IPS-11a (cell line): ENCODE measurements at regions not wholly inside any gene's neighbourhood (a gene's known extent, or its start where the extent isn't known, plus 50 kb on each side); places are given as distances from the start of the nearest gene placed in this dataset.

Source experiments
- H3K4me3 ChIP-seq: one replicate; pipeline ENCODE4 v1.5.1; 2013; ENCODE audit warnings: low read depth, low read length, control low read depth

DNA sequence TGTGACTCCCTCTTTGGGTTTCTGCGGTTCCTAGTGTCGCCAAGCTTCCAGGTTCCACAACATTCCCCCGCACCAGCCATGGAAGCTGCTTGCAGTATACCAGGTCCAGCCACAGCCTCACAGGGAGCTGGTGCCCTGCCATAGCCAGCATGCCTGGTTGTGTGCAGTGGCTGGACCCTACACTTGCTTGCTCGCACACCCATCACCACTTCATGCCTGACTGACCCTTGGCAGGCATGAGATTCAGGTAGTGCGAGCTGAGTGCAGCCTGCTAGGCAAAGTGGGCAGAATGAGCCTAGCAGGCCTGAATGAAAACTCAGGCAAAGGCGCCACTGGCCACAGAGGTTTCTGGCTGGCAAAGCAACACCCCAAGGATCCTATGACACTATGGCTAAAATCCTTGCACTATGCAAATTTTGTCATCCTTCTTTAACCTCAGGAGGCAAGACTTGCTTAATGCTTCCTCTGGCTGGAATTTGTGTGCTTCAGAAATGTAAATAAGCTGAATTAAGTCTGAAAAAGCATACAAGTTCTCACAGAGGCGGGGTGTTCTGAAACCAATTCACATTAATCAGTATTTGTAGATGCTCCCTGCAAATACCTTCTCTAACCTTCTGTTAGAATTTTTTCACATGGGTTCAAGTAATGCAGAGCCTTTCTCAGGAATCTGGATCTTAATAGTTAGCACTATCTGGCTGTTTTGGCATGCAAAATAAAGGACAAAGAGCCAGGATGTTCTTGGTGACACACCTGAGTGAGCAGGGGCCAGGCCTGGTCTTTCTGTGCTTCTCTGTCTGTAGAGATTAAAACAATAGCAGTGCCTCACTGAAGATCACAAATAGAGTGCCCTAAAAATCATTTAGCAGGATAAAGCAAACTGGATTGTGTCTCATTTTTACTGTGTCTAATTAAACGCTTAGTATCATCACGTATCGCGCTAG, 256.9 kb downstream of the GPATCH2 start:
- no peak overlapping the region for H3K4me3 ChIP-seq

DNA sequence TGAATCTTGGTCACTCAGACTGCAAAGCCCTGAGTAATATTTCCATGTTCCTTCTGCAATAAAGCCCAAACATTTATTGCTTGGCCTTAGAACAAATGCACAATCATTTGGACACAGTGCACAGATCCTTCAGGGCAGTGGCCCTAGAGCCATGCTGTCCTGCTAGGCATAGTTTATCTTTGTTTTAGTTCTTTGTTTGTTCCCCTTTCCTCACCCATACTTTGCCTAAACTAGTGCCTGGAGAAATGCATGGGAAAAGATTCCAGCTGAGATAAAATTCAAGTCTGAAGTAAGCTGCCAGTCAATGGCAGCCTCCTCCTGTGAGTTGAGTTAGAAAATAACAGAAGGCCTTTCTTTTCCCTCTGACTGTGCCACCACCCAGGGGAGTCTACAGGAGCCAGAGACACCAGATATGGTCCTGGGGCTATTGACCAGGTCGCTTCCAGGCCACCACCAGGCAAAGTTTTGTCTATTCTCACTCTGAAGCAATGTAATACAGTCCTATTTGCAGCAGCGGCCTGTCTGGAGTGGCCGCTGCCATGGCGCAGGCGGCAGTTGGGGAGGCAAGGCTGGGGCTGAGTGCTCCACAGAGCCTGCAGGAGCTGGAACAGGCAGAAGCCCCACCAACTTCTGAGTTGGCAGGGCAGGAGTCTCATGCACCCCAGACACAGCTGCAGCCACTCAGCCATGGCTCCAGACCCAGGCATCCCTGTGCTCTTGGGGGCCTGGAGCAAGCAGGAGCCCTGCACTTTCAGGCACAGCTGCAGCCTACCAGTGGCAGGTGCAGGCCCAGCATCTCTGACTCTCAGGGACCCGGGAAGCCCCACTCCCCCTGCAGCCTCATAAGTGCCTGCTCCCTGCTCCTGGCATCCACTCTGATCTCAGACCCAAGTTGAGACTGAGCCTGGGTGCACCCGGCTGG, 258.6 kb downstream of the GPATCH2 start:
- no peak overlapping the region for H3K4me3 ChIP-seq

GRCh38 chr1:217370757-217371156, 260.1 kb downstream of the GPATCH2 start:
- H3K4me3 ChIP-seq = no peak overlapping the region

- no peak overlapping the region for H3K4me3 ChIP-seq
These were observed 260.8 kb downstream of the GPATCH2 start for GRCh38 chr1:217369996-217370551.

DNA sequence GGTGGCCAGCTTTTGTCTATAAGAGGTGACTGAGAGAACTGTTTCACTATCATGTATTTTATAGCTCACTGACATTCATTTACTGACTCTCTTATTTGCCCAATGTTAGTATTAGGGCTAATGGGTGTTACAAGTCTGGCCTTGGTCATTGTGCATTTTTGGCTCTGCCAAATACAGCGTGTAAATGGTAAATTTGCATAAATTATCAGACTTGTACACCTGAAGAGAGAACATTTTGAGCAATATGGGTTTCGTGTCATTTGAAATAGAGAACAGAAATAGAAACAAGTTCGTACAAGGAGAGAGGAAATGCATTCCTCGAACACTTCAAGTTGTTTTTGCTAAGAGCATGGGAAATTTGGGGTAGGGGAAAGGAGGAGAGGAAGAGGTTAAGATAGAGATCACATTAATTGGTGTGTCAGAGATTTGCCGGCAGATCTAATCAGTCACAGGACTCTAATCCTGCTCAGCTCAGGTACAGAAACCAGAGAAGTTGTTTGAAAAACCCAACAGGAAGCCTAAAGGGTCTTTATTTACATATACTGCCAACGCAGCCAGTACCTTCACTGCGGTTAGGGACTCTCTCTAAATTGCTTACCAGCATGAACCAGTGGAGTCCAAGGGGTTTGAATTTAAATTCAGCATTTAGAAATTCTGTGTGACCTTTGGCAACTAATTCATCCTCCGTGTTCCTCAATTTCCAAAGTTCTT, 261.5 kb downstream of the GPATCH2 start:
- no peak overlapping the region for H3K4me3 ChIP-seq

GRCh38 chr1:217364220-217364619, 266.7 kb downstream of the GPATCH2 start:
- no peak overlapping the region for H3K4me3 ChIP-seq

- H3K4me3 ChIP-seq = no peak overlapping the region
These were observed 267.6 kb downstream of the GPATCH2 start for GRCh38 chr1:217363319-217363718.

DNA sequence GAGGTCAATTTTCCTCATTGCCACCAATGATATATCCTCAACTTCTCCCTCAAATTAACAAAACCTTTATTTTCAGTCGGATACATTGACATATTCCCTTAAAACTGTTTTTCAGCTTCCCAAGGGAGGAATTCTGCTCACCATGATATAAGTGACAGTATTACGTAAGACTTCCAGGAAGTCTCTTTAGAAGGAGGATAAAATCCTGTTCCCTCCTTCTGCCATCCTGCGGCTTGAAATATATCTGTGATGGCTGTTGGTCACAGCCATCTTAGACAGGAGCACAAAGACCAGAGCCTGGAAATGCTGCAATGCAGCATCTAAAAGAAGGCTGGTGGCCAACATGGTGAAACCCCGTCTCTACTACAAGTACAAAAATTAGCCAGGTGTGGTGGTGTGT, 270.4 kb downstream of the GPATCH2 start:
- H3K4me3 ChIP-seq = no peak overlapping the region

DNA sequence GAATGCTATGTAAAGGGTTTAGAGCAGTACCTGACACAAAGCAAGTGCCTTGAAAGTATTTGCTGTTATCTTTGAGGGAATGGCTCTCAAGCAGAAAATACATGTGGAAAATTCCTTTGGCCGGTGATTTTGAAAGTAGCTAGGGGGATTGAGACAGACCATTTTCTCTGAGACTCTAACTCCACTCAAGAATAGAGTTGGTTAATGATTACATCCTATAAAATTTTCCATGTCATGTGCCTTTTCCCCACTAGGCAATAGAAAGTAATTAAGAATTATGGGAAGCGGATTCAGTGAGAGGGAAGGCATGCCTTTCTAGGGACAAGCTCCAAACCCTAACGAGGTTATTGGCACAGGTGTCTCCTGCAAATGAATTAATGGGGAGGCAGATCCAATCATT, 276.0 kb downstream of the GPATCH2 start:
- no peak overlapping the region for H3K4me3 ChIP-seq

DNA sequence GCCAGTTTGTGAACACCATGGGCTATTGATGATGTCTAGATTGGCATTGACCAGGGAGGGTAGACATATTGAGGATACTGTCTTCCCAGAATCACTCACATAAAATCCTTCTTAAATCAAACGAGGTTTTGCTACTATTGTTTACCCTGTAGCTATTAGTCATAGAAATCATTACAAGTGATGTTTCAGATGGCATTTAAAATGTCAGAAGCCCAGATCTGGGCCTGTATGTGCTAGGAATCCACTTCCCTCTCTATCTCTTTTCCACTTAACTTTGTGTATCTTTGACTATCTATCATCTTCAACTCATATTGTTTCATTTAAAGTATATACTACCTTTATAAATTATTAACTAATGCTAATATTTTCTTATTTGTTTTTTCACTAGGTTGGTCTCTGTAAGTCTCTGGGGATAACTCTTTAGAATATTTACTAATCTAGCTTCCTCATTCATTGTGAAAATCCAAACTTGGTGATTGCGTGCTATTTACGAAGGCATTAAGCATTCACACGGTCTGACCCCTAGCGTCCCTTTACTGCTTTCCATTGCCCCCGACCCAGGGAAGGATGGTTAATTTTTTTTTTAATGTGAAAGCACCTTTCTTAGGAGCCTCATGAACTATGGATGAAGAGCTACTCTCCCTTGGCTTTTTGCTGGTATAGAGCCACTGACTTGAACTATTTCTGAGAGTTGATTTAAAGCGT, 281.8 kb downstream of the GPATCH2 start:
- H3K4me3 ChIP-seq = no peak overlapping the region

DNA sequence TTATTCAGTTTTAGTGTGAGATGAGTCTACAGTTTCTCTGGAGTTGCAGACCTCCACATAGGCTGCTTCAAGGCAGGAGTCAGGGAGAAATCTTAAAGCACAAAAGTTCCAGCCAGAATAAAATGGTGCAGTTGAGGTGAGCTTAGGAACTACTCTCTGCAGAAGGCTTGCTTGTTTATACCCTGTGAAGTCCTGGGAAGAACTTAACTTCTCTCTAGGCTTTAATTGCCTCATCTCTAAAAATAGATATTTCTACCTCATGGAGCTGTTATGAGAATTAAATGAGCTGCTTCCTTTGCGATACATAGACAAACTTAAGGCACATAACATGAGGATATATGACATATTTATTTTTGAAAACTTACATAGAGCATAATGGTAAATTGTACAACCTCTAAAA, 286.2 kb downstream of the GPATCH2 start:
- H3K4me3 ChIP-seq = no peak overlapping the region

DNA sequence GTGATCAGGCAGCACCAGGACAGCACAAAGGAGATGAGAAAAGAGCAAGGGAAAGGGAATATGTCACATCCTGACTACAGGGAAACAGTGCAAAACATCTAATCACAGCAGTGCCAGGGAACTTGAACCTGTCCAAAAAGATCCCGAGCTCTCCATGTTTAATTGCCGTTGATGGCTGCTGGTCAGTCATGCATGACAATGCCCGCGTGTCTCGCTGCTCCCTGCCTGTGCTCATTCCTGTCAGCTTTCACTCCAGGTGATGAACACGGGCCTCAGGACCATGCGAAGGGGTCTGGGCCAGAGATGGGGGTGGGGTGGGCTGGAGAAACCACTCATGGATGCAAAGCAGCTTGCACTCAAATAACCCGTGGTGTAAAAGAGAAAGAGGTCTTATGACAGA, 287.0 kb downstream of the GPATCH2 start:
- no peak overlapping the region for H3K4me3 ChIP-seq

DNA sequence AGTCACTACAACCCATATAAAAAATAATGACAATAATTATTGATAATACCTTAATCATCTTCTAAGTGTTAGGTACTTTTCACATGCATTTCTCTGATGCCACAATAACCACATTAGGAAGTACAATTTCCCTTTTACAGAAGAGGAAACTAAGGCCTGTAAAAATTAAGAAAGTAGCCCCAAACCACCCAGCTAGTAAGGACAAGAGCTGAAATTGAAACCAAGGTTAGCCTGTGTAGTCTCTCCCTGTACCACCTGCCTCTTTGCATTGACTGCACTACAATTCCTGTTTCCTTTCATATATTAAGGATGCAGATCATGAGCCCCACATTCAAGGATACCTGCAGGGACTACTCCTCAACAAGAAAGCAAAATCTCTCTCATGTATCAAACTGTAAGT, 288.8 kb downstream of the GPATCH2 start:
- H3K4me3 ChIP-seq = no peak overlapping the region

GRCh38 chr1:217336724-217337123, 294.2 kb downstream of the GPATCH2 start:
- H3K4me3 ChIP-seq = no peak overlapping the region

DNA sequence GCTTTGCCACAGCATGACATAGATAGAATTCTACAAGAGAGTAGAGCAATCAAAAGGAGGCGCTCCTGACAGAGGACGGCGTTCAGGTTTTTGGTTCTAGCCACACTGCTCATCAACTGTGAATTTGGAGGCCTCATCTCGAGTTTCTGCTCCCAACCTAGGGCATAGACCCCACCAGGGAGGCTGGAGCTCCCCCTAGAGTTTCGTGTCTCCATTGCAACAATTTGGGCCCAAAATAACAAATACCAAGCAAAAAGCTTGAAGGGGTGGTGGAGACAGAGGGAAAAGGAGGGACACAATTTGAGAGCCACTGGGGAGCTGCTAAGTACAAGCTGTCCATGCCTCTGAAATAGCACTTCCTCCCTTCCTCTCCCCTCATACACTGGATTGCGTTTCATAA, 297.0 kb downstream of the GPATCH2 start:
- H3K4me3 ChIP-seq = no peak overlapping the region

DNA sequence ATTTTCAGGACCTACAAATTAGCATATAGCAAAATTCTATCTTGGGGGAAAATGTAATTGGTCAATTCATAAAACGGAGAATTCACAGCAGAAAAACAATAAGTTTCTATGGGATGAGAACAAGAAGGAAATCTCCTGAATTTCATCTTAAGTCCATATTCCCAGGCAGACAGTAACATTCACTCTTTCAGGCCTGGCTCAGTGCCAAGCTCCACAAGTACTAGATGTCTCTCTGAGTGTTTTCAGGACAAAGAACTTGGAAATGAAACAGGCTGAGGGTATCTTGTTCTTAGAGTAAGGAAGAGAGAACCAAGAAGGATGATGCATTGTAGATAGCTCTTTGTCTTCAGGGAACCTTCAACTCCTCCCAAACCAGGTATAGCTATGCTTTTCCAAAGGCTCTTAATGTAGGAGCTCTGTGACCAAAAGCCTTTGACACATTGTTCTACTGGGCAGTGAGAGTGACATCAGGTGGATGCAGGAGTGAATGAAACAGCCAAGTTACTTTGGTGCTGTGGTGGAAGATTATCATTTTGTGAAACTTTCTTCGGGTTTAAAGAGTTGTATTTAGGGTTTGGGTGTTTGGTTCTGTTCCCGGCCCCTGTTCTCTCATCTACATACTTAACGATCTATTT, 298.3 kb downstream of the GPATCH2 start:
- no peak overlapping the region for H3K4me3 ChIP-seq

DNA sequence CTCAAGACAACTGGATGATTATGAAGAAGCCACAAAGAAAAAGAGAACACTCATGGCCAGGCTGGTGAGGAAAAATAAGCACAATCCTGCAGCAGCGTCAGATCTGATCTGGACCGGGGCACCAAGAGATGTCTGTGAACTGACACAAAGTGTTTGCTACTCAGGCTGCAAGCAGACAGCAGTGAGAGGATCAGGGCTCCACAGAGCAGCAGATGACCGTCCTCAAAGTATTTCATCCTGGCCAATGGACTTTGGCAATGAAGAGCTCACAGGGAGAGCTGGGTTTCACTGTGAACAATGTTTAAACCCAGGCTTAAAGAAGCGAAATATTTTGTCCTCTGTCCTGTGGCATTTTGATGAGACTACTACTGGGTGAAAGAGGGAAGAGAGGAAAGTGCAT, 299.2 kb downstream of the GPATCH2 start:
- no peak overlapping the region for H3K4me3 ChIP-seq

GRCh38 chr1:217327901-217328300, 303.0 kb downstream of the GPATCH2 start:
- H3K4me3 ChIP-seq = no peak overlapping the region

GRCh38 chr1:217322834-217323233, 308.1 kb downstream of the GPATCH2 start:
- H3K4me3 ChIP-seq = no peak overlapping the region

GRCh38 chr1:217315346-217315745, 315.5 kb downstream of the GPATCH2 start:
- no peak overlapping the region for H3K4me3 ChIP-seq
